Brain microvascular endothelial cell (primary cell): ENCODE measurements at regions not wholly inside any gene's neighbourhood (a gene's known extent, or its start where the extent isn't known, plus 50 kb on each side); places are given as distances from the start of the nearest gene placed in this dataset.

Experiments used
- DNase-seq: peaks from one replicate; pipeline ENCODE4 v3.0.0-alpha.2; 2020
- H3K27ac ChIP-seq: fragments of 250-450 bp; sonication (Bioruptor Pico); 2 replicates; pipeline ENCODE4 v1.5.1; 2020; ENCODE audit warnings: mild to moderate bottlenecking, moderate library complexity
- H3K27me3 ChIP-seq: fragments of 250-450 bp; sonication (Bioruptor Pico); replicated peaks from 2 replicates; pipeline ENCODE4 v1.5.1; 2020; ENCODE audit warnings: mild to moderate bottlenecking
- H3K36me3 ChIP-seq: fragments of 250-450 bp; sonication (Bioruptor Pico); replicated peaks from 2 replicates; pipeline ENCODE4 v1.5.1; 2020; ENCODE audit warnings: mild to moderate bottlenecking
- H3K4me3 ChIP-seq: 2 replicates; pipeline ENCODE4 v1.5.1; 2011; ENCODE audit warnings: low read depth, mild to moderate bottlenecking, control low read depth, low read length, moderate library complexity
- in situ Hi-C: cut with HindIII; loops from 2 replicates; pipeline ENCODE4 v1.10.0; 2017; ENCODE audit warnings: low sequenced_read_pairs, low pct_ligation_motif_present
- TF ChIP-seq, protein P1 (sequence below): IDR thresholded peaks from 2 replicates; pipeline ENCODE4 v1.5.1; 2011; ENCODE audit warnings: low read depth, mild to moderate bottlenecking, moderate library complexity, low read length, control low read depth, inconsistent platforms; ENCODE audit errors: missing control alignments

DNA sequence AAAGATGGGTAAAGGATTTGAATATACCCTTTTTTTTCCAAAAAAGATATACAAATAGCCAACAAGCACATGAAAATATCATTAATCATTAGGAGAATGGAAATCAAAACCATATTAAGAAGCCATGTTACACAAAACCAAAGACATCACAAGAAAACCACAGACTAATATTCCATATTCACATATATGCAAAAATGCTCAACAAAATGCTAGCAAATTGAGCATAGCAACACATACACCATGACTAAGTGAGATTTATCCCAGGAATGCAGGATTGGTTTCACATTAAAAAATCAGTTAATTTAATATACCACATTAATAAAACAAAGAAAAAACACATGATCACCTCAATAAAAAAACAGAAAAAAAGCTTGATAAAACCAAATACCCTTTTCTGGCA, 84.7 kb upstream of the LMNTD1 start:
- TF ChIP-seq, protein P1, sequence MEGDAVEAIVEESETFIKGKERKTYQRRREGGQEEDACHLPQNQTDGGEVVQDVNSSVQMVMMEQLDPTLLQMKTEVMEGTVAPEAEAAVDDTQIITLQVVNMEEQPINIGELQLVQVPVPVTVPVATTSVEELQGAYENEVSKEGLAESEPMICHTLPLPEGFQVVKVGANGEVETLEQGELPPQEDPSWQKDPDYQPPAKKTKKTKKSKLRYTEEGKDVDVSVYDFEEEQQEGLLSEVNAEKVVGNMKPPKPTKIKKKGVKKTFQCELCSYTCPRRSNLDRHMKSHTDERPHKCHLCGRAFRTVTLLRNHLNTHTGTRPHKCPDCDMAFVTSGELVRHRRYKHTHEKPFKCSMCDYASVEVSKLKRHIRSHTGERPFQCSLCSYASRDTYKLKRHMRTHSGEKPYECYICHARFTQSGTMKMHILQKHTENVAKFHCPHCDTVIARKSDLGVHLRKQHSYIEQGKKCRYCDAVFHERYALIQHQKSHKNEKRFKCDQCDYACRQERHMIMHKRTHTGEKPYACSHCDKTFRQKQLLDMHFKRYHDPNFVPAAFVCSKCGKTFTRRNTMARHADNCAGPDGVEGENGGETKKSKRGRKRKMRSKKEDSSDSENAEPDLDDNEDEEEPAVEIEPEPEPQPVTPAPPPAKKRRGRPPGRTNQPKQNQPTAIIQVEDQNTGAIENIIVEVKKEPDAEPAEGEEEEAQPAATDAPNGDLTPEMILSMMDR, result no peak
- H3K4me3 ChIP-seq, result no peak overlapping the region
- no peaks in the 10 kb centered on the region for H3K36me3 ChIP-seq
- H3K27ac ChIP-seq, result no peak overlapping the region
- in situ Hi-C loops, result no loop called here
- no peaks in the 10 kb centered on the region for H3K27me3 ChIP-seq
- no peak for DNase-seq

DNA sequence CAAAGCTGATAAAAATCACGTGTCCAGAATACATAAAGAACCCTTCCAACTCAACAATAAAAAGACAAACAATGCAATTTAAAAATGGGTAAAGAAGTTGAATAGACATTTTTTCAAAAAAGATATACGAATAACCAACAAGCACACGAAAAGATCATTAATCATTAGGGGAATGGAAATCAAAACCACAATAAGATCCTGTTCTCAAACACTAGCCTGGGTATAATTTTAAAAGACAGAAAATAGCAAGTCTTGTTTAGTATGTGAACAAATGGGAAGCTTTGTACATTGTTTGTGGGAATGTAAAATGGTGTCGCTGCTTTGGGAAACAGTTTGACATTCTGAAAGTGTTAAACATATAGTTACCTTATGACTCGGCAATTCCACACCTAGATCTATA, 86.3 kb upstream of the LMNTD1 start:
- no peak overlapping the region for H3K27ac ChIP-seq
- TF ChIP-seq, protein P1, result no peak
- no peak for DNase-seq

DNA sequence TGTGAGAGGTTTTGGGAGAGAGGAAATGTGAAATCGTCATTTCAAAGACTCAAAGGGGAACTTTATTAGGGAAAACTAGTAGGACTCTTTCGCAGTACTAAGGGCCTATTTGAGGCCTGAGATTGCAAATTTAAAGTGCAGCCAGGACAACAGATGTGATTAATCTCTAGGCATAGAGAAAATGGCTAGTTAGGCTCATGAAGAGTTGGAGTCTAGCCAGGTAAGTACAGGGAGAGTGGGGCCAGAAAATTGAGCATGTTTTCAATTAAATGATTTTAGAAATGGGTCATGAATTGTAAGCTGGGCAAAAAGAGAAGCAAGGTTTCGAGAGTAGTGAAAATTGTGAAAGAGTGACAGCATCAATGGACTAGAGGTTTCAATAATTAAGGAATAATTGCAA, 91.9 kb upstream of the LMNTD1 start:
- TF ChIP-seq, protein P1, result no peak
- DNase-seq, result no peak
- in situ Hi-C loops, result no loop called here
- H3K27ac ChIP-seq, result no peak overlapping the region
- no peaks in the 10 kb centered on the region for H3K27me3 ChIP-seq
- H3K4me3 ChIP-seq, result no peak overlapping the region
- no peaks in the 10 kb centered on the region for H3K36me3 ChIP-seq

More for the DNA sequence above, 86.3 kb upstream of the LMNTD1 start:
- H3K36me3 ChIP-seq, result no peaks in the 10 kb centered on the region
- H3K27me3 ChIP-seq, result no peaks in the 10 kb centered on the region
- no peak overlapping the region for H3K4me3 ChIP-seq
- in situ Hi-C loops, result no loop called here

- H3K27me3 ChIP-seq, result no peaks in the 10 kb centered on the region
- DNase-seq, result no peak
- H3K4me3 ChIP-seq, result no peak overlapping the region
- in situ Hi-C loops, result no loop called here
- H3K27ac ChIP-seq, result no peak overlapping the region
- TF ChIP-seq, protein P1, result no peak
- H3K36me3 ChIP-seq, result no peaks in the 10 kb centered on the region
Observed at GRCh38 chr12:25645427-25645826, 92.3 kb upstream of the LMNTD1 start.

- H3K27ac ChIP-seq, result no peak overlapping the region
- in situ Hi-C loops, result no loop called here
- no peak overlapping the region for H3K4me3 ChIP-seq
- no peaks in the 10 kb centered on the region for H3K36me3 ChIP-seq
- no peak for DNase-seq
- H3K27me3 ChIP-seq, result no peaks in the 10 kb centered on the region
- TF ChIP-seq, protein P1, result no peak
Observed at GRCh38 chr12:25651931-25652330, 98.8 kb upstream of the LMNTD1 start.

DNA sequence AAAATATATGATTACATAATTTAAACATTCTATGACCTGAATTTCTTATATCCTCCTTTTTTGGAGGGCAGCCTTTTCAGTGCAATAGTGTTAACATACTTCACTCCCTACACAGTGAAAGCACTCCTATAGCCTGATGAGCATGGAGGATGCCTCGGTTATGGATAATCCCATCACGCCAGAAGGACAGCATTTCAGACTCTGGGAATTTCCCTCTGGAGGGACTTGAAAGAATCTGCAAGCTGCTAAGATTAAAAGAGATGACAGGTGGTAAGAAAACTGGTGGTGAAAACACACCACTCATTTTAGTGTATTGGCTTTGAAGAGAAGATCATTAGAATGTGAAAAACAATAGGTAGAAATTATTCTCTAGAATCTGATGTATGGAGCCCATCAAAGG, 99.3 kb upstream of the LMNTD1 start:
- in situ Hi-C loops, result no loop called here
- Histone ChIP-seq H3K27me3 (no peaks in the 10 kb centered on the region), H3K27ac (no peak overlapping the region), H3K36me3 (no peaks in the 10 kb centered on the region), H3K4me3 (no peak overlapping the region)
- DNase-seq, result no peak
- TF ChIP-seq, protein P1, result no peak
